Tibial nerve (tissue), 4 donors: ENCODE measurements at regions not wholly inside any gene's neighbourhood (a gene's known extent, or its start where the extent isn't known, plus 50 kb on each side); places are given as distances from the start of the nearest gene placed in this dataset.

Experiments used
- DNase-seq, 2 donors: peaks; one replicate each; pipeline ENCODE4 v3.0.0-alpha.2; 2019; ENCODE audit warnings: low spot score in 2 of 2
- H3K27ac ChIP-seq, 4 donors: fragments of 200-600 bp; sonication (generic) in 3 of 4; one replicate each; pipeline ENCODE4 v1.5.1; 2017 to 2019; ENCODE audit warnings: mild to moderate bottlenecking in 1 of 4
- H3K27me3 ChIP-seq, 2 donors: fragments of 200-600 bp; sonication (generic) in 1 of 2; one replicate each; pipeline versions ENCODE4 v1.5.1 to v1.6.0; 2017 to 2019
- H3K36me3 ChIP-seq, 3 donors: fragments of 200-600 bp; sonication (generic); one replicate each; pipeline ENCODE4 v1.5.1; 2018 to 2019
- H3K4me1 ChIP-seq, 4 donors: fragments of 200-600 bp; sonication (generic) in 3 of 4; one replicate each; pipeline ENCODE4 v1.5.1; 2017 to 2019
- H3K4me3 ChIP-seq, 4 donors: fragments of 200-600 bp; sonication (generic) in 3 of 4; one replicate each; pipeline ENCODE4 v1.5.1; 2017 to 2019; ENCODE audit warnings: mild to moderate bottlenecking in 1 of 4, moderate library complexity in 1 of 4
- H3K9me3 ChIP-seq, 4 donors: fragments of 200-600 bp; sonication (generic) in 3 of 4; one replicate each; pipeline ENCODE4 v1.5.1; 2017 to 2019
- CTCF ChIP-seq, 5 experiments: fragments of 200-600 bp in 3 of 5; fragments of 450-650 bp in 2 of 5; sonication (generic) in 3 of 5; IDR thresholded peaks; one replicate each; pipeline ENCODE4 v1.5.1; 2016 to 2019; ENCODE audit warnings: antibody characterized with exemption in 5 of 5, mild to moderate bottlenecking in 3 of 5, moderate library complexity in 2 of 5
- EP300 ChIP-seq, 2 donors: sonication (generic); formaldehyde crosslinking; IDR thresholded peaks; one replicate each; pipeline ENCODE4 v1.6.1; 2017; ENCODE audit warnings: antibody characterized with exemption in 2 of 2, mild to moderate bottlenecking in 1 of 2
- POLR2A ChIP-seq, 2 donors: fragments of 450-650 bp; IDR thresholded peaks; one replicate each; pipeline ENCODE4 v1.6.1; 2017; ENCODE audit warnings: antibody characterized with exemption in 2 of 2, mild to moderate bottlenecking in 2 of 2, moderate library complexity in 2 of 2
- WGBS, 2 donors: methylation state at CpG; one replicate each; pipeline ENCODE4 v1.1.5; 2018; 5-methylcytosine and 5-hydroxymethylcytosine counted together

GRCh38 chr9:134967547-134967930 is 49.8 kb upstream of the FCN1 start:
- Histone ChIP-seq H3K4me1 (peaks cover 0 to 5% (median 0%) of the 10 kb centered on the region in 4 donors), H3K9me3 (no peaks in the 10 kb centered on the region), H3K27me3 (peaks cover 0 to 41% of the 10 kb centered on the region in 2 donors), H3K36me3 (no peaks in the 10 kb centered on the region), H3K27ac (no peak overlapping the region), H3K4me3 (no peak overlapping the region)
- DNase-seq, result no peak
- 14 to 43% methylated on average over 13 of the region's 13 CpGs for WGBS, 2 donors
- TF ChIP-seq POLR2A (IDR thresholded peaks at IDR 0.05), result no peak
- TF ChIP-seq CTCF (IDR thresholded peaks at IDR 0.05), result no peak
- TF ChIP-seq EP300 (IDR thresholded peaks at IDR 0.05), result no peak

GRCh38 chr9:134968011-134968822 is 50.5 kb upstream of the FCN1 start:
- no peak for DNase-seq
- no peak overlapping the region for H3K27ac ChIP-seq
- H3K9me3 ChIP-seq, result no peaks in the 10 kb centered on the region
- no peak overlapping the region for H3K4me3 ChIP-seq
- WGBS, 2 donors, result 32 to 45% methylated on average over 10 to 18 of the region's 18 CpGs
- H3K27me3 ChIP-seq, result peaks cover 0 to 42% of the 10 kb centered on the region in 2 donors
- TF ChIP-seq EP300 (IDR thresholded peaks at IDR 0.05) (no peak), CTCF (IDR thresholded peaks at IDR 0.05) (no peak), POLR2A (IDR thresholded peaks at IDR 0.05) (no peak)
- peaks cover 0 to 5% (median 0%) of the 10 kb centered on the region in 4 donors for H3K4me1 ChIP-seq
- no peaks in the 10 kb centered on the region for H3K36me3 ChIP-seq

- H3K27me3 ChIP-seq, result peaks cover 0 to 41% of the 10 kb centered on the region in 2 donors
- H3K4me3 ChIP-seq, result no peak overlapping the region
- H3K36me3 ChIP-seq, result no peaks in the 10 kb centered on the region
- DNase-seq, result no peak
- WGBS, 2 donors, result 59 to 65% methylated on average over 2 to 3 of the region's 3 CpGs
- H3K27ac ChIP-seq, result no peak overlapping the region
- no peaks in the 10 kb centered on the region for H3K9me3 ChIP-seq
- H3K4me1 ChIP-seq, result peaks cover 0 to 5% (median 0%) of the 10 kb centered on the region in 4 donors
- no peak for TF ChIP-seq CTCF (IDR thresholded peaks at IDR 0.05)
- TF ChIP-seq EP300 (IDR thresholded peaks at IDR 0.05), result no peak
- no peak for TF ChIP-seq POLR2A (IDR thresholded peaks at IDR 0.05)
These were observed 51.0 kb upstream of the FCN1 start for GRCh38 chr9:134968823-134969090.

GRCh38 chr9:134969156-134970045 is 51.7 kb upstream of the FCN1 start:
- TF ChIP-seq EP300 (IDR thresholded peaks at IDR 0.05) (no peak), CTCF (IDR thresholded peaks at IDR 0.05) (no peak), POLR2A (IDR thresholded peaks at IDR 0.05) (no peak)
- WGBS, 2 donors, result 84% methylated on average over 15 of the region's 15 CpGs
- Histone ChIP-seq H3K27ac (no peak overlapping the region), H3K36me3 (no peaks in the 10 kb centered on the region), H3K9me3 (no peaks in the 10 kb centered on the region), H3K4me1 (peaks cover 0 to 5% (median 0%) of the 10 kb centered on the region in 4 donors), H3K4me3 (no peak overlapping the region), H3K27me3 (peaks cover 0 to 35% of the 10 kb centered on the region in 2 donors)
- DNase-seq, result no peak

- TF ChIP-seq POLR2A (IDR thresholded peaks at IDR 0.05), result no peak
- no peak for TF ChIP-seq EP300 (IDR thresholded peaks at IDR 0.05)
- no peak for TF ChIP-seq CTCF (IDR thresholded peaks at IDR 0.05)
- Histone ChIP-seq H3K36me3 (no peaks in the 10 kb centered on the region), H3K27ac (no peak overlapping the region), H3K27me3 (peaks cover 0 to 34% of the 10 kb centered on the region in 2 donors), H3K9me3 (no peaks in the 10 kb centered on the region), H3K4me3 (no peak overlapping the region), H3K4me1 (peaks cover 0 to 5% (median 0%) of the 10 kb centered on the region in 4 donors)
- WGBS, 2 donors, result 89 to 92% methylated on average over 6 of the region's 6 CpGs
- no peak for DNase-seq
These were observed 52.5 kb upstream of the FCN1 start for GRCh38 chr9:134970198-134970597.
